Astrocyte (in vitro differentiated cells and primary cell): ENCODE measurements at regions not wholly inside any gene's neighbourhood (a gene's known extent, or its start where the extent isn't known, plus 50 kb on each side); places are given as distances from the start of the nearest gene placed in this dataset.

Experiments
- DNase-seq: peaks from one replicate; pipeline ENCODE4 v3.0.0-alpha.2; 2010; ENCODE audit warnings: low read depth
- FAIRE-seq: peaks from 2 replicates; lab custom pipeline; 2011; peaks lifted over from hg19 to GRCh38; lab: Jason Lieb, UNC
- H2AFZ ChIP-seq: 2 replicates; pipeline ENCODE4 v1.6.0; 2012; ENCODE audit warnings: low read depth, low read length, inconsistent platforms
- H3K27ac ChIP-seq: 2 replicates; pipeline ENCODE4 v1.5.1; 2011; ENCODE audit warnings: low read depth, low read length, inconsistent platforms
- H3K27me3 ChIP-seq: 2 replicates; pipeline ENCODE4 v1.6.0; 2011; ENCODE audit warnings: low read length, inconsistent platforms; ENCODE audit not compliant: insufficient read depth
- H3K36me3 ChIP-seq: 2 replicates; pipeline ENCODE4 v1.5.1; 2011; ENCODE audit warnings: low read length, inconsistent platforms; ENCODE audit not compliant: insufficient read depth
- H3K4me1 ChIP-seq: 2 replicates; pipeline ENCODE4 v1.5.1; 2011; ENCODE audit warnings: low read length, inconsistent platforms; ENCODE audit not compliant: insufficient read depth
- H3K4me2 ChIP-seq: 2 replicates; pipeline ENCODE4 v1.6.0; 2012; ENCODE audit warnings: low read length, inconsistent platforms
- H3K4me3 ChIP-seq: 2 replicates; pipeline ENCODE4 v1.5.1; 2011; ENCODE audit warnings: low read depth, mild to moderate bottlenecking, low read length, inconsistent platforms; ENCODE audit not compliant: insufficient read depth
- H3K79me2 ChIP-seq: 2 replicates; pipeline ENCODE4 v1.6.0; 2012; ENCODE audit warnings: mild to moderate bottlenecking, low read length, inconsistent platforms; ENCODE audit not compliant: insufficient read depth
- H3K9ac ChIP-seq: 2 replicates; pipeline ENCODE4 v1.6.0; 2012; ENCODE audit warnings: mild to moderate bottlenecking, low read length, inconsistent platforms
- H3K9me3 ChIP-seq: 2 replicates; pipeline ENCODE4 v1.5.1; 2012; ENCODE audit warnings: low read depth, mild to moderate bottlenecking, low read length, inconsistent platforms; ENCODE audit not compliant: insufficient read depth
- H4K20me1 ChIP-seq: 2 replicates; pipeline ENCODE4 v1.6.0; 2012; ENCODE audit warnings: low read length, inconsistent platforms; ENCODE audit not compliant: insufficient read depth
- H3K27ac Mint-ChIP-seq: one replicate; pipeline ENCODE4 v1.8.0; 2021; ENCODE audit warnings: mild to moderate bottlenecking, mixed read lengths; ENCODE audit not compliant: unreplicated experiment
- H3K27me3 Mint-ChIP-seq: one replicate; pipeline ENCODE4 v1.8.0; 2021; ENCODE audit warnings: low read depth, mixed read lengths; ENCODE audit not compliant: unreplicated experiment
- H3K36me3 Mint-ChIP-seq: one replicate; pipeline ENCODE4 v1.8.0; 2021; ENCODE audit warnings: low read depth, mixed read lengths; ENCODE audit not compliant: unreplicated experiment
- H3K4me1 Mint-ChIP-seq: one replicate; pipeline ENCODE4 v1.8.0; 2021; ENCODE audit warnings: low read depth, mixed read lengths; ENCODE audit not compliant: unreplicated experiment
- H3K4me3 Mint-ChIP-seq: one replicate; pipeline ENCODE4 v1.8.0; 2021; ENCODE audit warnings: mild to moderate bottlenecking, moderate library complexity, mixed read lengths; ENCODE audit not compliant: unreplicated experiment
- H3K9me3 Mint-ChIP-seq: one replicate; pipeline ENCODE4 v1.8.0; 2021; ENCODE audit warnings: mild to moderate bottlenecking, mixed read lengths; ENCODE audit not compliant: unreplicated experiment
- EZH2 ChIP-seq: IDR thresholded peaks from 2 replicates; pipeline ENCODE4 v1.6.1; 2012; ENCODE audit warnings: mild to moderate bottlenecking, low read length, inconsistent platforms; ENCODE audit not compliant: insufficient read depth
- TF ChIP-seq, protein P1 (sequence below): IDR thresholded peaks from 2 replicates; pipeline ENCODE4 v1.5.1; 2011; ENCODE audit warnings: low read depth, mild to moderate bottlenecking, inconsistent platforms, low read length, moderate library complexity; ENCODE audit not compliant: insufficient read depth

DNA sequence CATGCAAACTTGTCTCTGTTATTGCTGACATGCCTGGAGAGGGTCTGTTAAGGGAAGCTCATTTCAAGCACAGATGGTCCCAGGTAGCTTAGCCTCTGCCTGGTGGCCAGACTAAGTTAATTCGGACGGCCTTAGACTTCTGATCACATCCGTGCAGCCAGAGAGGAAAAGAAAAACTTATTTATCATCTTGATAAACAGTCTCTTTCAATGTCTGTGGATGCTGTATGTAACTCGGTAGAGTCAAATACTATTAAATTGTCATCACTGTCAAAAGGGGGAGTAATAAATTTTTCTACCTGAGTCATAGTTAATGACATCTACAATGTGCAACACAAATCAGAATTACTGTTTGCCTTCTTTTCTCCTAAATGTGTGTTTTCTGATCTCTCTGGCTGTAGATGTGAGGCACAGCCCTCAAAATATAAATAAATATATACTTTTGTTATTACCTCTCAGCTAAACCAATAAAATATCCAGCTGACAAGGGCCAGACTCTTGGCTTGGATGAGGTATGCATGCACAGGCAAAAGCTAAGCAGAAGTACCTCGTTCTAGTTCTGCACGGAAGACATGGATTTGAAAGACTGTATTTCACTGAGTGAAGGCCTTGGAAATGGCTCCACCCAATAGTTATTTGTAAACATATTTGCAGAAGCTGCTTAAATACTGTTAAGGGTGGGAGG is 530.0 kb downstream of the TAFA4 start:
- no peaks in the 10 kb centered on the region for H4K20me1 ChIP-seq
- H3K9me3 ChIP-seq = peaks cover 6% of the 10 kb centered on the region
- Mint-ChIP-seq H3K36me3 (no peaks in the 10 kb centered on the region), H3K27ac (no peak overlapping the region), H3K4me1 (no peaks in the 10 kb centered on the region), H3K9me3 (no peaks in the 10 kb centered on the region), H3K4me3 (no peak overlapping the region), H3K27me3 (peaks cover 4% of the 10 kb centered on the region)
- no peak for DNase-seq
- no peak overlapping the region for H2AFZ ChIP-seq
- no peak overlapping the region for H3K4me3 ChIP-seq
- H3K79me2 ChIP-seq = no peaks in the 10 kb centered on the region
- TF ChIP-seq, protein P1, sequence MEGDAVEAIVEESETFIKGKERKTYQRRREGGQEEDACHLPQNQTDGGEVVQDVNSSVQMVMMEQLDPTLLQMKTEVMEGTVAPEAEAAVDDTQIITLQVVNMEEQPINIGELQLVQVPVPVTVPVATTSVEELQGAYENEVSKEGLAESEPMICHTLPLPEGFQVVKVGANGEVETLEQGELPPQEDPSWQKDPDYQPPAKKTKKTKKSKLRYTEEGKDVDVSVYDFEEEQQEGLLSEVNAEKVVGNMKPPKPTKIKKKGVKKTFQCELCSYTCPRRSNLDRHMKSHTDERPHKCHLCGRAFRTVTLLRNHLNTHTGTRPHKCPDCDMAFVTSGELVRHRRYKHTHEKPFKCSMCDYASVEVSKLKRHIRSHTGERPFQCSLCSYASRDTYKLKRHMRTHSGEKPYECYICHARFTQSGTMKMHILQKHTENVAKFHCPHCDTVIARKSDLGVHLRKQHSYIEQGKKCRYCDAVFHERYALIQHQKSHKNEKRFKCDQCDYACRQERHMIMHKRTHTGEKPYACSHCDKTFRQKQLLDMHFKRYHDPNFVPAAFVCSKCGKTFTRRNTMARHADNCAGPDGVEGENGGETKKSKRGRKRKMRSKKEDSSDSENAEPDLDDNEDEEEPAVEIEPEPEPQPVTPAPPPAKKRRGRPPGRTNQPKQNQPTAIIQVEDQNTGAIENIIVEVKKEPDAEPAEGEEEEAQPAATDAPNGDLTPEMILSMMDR = no peak
- TF ChIP-seq EZH2 = no peak
- H3K27ac ChIP-seq = no peak overlapping the region
- no peaks in the 10 kb centered on the region for H3K4me1 ChIP-seq
- H3K9ac ChIP-seq = no peak overlapping the region
- H3K27me3 ChIP-seq = no peaks in the 10 kb centered on the region
- no peak overlapping the region for H3K4me2 ChIP-seq
- H3K36me3 ChIP-seq = no peaks in the 10 kb centered on the region
- FAIRE-seq = no peak

DNA sequence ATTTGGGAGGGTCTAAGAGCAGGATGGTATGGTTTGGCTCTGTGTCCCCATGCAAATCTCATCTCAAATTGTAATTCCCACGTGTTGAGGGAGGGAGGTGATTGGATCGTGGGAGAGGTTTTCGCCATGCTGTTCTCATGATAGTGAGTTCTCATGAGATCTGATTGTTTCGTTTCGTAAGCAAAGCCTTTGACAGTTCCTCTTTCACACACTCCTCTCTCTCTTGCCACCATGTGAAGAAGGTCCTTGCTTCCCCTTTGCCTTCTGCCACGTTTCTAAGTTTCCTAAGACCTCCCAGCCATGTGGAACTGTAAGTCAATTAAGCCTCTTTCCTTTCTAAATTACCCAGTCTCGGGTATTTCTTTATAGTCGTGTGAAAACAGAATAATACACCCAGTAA is 553.7 kb downstream of the TAFA4 start:
- Histone ChIP-seq H3K27ac (no peak overlapping the region), H2AFZ (no peak overlapping the region), H3K9ac (no peak overlapping the region), H3K4me3 (no peak overlapping the region), H4K20me1 (no peaks in the 10 kb centered on the region), H3K4me2 (no peak overlapping the region), H3K4me1 (no peaks in the 10 kb centered on the region), H3K79me2 (no peaks in the 10 kb centered on the region), H3K27me3 (no peaks in the 10 kb centered on the region), H3K9me3 (no peaks in the 10 kb centered on the region), H3K36me3 (no peaks in the 10 kb centered on the region)
- H3K27ac Mint-ChIP-seq = no peak overlapping the region
- H3K4me1 Mint-ChIP-seq = no peaks in the 10 kb centered on the region
- H3K36me3 Mint-ChIP-seq = no peaks in the 10 kb centered on the region
- H3K4me3 Mint-ChIP-seq = no peak overlapping the region
- no peaks in the 10 kb centered on the region for H3K27me3 Mint-ChIP-seq
- FAIRE-seq = no peak
- TF ChIP-seq EZH2 = no peak
- TF ChIP-seq, protein P1 = no peak
- peaks cover 11% of the 10 kb centered on the region for H3K9me3 Mint-ChIP-seq
- no peak for DNase-seq

DNA sequence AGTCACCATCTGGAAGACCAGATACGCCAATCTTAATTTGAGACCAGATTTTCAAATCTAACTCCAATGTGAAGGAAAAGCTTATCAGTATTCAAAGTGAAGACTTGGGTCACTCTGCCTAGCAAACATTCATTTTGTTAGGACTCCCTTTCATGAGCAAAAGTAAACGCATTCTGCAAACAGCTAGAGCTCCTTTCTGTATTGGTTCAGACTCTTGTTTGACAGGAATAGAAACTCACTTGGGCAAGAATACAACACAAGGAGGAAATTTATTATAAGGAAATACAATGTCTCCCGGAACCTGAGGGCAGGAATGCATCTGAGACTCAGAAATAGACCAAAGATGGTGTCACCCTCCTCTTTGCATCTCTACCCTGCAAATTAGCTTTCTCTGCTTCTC is 558.6 kb downstream of the TAFA4 start:
- H3K36me3 ChIP-seq = no peaks in the 10 kb centered on the region
- no peak for DNase-seq
- H3K9me3 Mint-ChIP-seq = peaks cover 6% of the 10 kb centered on the region
- H3K4me3 ChIP-seq = no peak overlapping the region
- TF ChIP-seq, protein P1 = no peak
- no peak for TF ChIP-seq EZH2
- H4K20me1 ChIP-seq = no peaks in the 10 kb centered on the region
- H2AFZ ChIP-seq = no peak overlapping the region
- H3K4me1 Mint-ChIP-seq = no peaks in the 10 kb centered on the region
- no peaks in the 10 kb centered on the region for H3K4me1 ChIP-seq
- peaks cover 3% of the 10 kb centered on the region for H3K9me3 ChIP-seq
- no peak overlapping the region for H3K4me3 Mint-ChIP-seq
- H3K27ac ChIP-seq = no peak overlapping the region
- H3K79me2 ChIP-seq = no peaks in the 10 kb centered on the region
- no peak overlapping the region for H3K9ac ChIP-seq
- FAIRE-seq = no peak
- no peaks in the 10 kb centered on the region for H3K36me3 Mint-ChIP-seq
- no peaks in the 10 kb centered on the region for H3K27me3 Mint-ChIP-seq
- H3K4me2 ChIP-seq = no peak overlapping the region
- H3K27me3 ChIP-seq = no peaks in the 10 kb centered on the region
- H3K27ac Mint-ChIP-seq = no peak overlapping the region
